Fibroblast of upper back skin (primary cell): ENCODE measurements at regions not wholly inside any gene's neighbourhood (a gene's known extent, or its start where the extent isn't known, plus 50 kb on each side); places are given as distances from the start of the nearest gene placed in this dataset.
A peak's percentile ranks its signal among the peaks of the same experiment; 100 is the strongest.
"Not testable (repeated sequence)": the region's sequence is repeated elsewhere in the genome, so short reads cannot be mapped to it uniquely, and the experiment has no call there.

Experiments used
- DNase-seq: peaks from one replicate; pipeline ENCODE4 v3.0.0-alpha.2; 2013

DNA sequence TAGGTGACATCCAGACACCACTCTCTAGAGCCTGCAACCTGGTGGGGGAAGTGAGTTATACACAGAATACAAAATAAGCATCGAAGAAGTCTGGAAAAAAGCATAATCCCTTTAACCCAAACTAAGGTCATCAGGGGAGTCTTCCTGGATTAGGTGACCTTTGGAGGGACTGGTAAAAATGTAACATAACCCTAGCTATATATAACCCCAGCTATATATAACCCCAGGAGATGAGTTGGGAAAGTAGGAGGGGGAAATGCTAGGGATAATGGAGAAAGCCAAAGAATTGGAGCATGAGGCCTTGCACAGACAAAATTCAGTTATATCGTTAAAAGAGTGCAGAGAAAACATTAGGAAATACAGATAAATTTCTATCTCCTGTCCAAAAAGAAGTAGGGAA lies 164.8 kb downstream of the QRSL1 start:
- DNase-seq, result no peak

DNA sequence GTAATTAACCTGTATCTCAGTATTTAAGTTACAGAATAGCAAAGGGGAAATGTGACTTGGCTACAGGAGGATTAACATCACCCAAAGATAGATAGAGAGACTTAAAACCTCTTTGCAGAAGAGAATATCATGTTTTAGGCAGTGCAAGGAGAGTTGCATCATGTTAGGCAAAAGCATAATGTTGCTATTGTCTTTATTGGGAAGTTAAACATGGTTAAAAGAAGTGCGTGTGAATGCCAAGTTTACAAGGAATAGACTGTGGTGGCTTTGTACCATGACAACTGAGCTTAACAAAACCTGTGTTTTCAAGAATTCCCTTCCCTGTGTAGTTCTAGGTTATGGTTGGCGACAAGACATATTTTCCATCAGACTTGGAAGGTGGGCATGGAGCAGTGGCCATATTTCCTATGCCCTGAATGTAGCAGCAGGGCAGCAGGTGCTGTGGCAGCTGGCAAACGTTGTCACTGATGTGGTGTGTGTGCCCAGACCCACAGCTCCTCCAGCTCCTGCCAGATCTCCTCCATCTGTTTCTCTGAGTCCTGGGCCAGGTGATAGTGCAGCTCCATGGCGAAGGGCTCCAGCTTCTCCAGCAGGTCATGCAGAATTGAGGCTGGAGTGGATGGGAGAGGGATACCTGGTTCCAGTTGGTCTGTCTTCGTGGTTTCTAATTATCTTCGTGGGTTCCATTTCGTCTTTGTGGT lies 163.3 kb downstream of the QRSL1 start:
- no peak for DNase-seq

DNA sequence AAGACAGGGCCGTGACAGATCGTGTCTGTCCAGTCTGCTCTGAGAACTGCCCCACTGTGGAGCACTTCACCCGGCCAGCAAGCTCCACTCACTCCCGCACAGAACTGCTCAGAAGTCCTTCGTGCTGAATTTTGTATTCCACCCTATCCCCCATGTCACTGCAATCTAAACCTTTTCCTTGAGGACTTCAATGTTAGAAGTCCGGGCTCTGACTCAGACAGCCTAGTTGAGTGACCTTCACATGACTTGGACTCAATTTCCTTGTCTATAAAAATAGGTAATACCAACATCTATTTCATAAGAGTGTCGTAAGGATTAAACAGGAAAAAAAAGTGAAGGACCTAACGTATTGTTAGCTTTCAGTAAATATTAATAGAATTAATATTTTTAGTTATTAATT lies 161.6 kb downstream of the QRSL1 start:
- DNase-seq, result no peak

DNA sequence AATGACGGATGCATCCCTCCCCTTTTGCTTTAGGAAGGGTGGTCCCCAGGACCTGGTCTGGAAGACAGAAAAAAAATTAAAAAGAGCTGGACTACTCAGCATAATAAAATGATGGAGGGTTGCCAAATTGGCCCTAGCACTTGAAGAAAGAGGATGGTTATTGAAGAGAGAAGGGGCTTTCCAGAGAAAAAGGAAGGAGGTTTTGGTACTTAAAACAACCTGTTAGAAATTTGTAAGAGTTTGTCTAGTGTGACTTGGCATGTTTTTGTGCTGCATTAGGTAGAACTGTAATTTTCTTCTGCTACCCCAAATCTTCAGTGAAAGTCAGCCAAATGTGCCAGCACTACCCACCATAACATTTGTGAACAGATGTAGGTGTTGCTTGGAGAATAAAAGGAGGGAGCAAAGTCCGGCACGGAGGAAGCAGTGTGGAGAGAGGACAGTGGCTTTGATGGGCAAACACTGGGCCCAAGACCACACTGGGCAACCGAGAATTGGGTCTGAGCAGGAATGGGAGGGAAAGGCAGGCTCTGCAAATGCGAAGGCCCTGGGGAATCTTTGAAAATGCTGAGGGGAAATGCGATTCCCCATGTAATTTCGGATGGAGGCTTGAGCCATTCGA lies 160.9 kb downstream of the QRSL1 start:
- no peak for DNase-seq

DNA sequence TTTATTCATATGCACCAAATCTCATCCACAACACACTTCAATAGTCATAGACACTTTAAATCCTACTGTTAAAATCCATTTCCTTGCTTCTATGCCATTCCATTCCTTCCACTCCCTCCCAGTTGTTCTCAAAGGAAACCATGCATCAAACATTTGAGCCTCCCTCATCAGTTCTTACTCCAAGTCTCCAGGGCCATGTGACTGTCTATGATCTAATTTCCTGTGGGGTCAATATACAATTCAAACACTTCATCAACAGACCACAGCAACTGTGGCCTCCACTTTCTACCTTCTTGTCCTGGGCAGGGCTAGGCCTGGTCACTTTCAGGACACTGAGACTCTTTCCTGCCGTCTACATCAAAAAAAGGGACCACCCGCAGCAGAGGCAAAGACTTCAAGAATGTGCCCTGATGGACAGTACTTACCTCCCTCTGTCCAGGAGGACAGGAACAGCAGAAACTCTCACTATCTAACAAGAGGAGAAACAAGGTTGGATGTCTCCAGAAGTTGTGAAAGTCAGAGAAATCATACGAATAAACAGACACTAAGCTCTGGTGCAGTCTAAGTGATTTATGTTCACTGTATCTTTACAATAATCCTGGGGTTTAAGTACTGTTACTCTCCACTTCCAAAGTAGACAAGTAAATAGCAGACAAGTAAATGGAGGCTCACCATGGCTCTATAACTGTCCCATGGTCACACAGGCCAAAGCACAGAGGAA lies 160.2 kb downstream of the QRSL1 start:
- peak; percentile 3 for DNase-seq

DNA sequence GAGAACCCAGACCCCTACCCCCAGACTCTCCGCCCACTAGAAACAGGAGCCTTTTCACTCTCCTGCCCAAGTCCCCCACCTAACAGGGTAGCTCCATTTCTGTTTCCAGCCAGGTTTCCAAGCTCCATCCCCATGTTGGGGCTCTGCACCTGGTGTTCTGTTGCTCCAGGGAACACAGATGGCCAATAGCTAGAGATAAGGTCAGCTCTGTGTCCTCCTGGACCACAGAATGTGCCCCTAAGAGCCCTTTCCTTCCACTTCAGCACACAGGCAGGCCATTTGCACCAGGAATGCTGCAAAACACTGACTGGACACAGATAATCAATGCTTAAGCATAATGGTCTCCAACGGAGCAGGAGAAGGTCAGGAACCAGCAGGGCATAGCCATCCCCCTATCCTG lies 159.4 kb downstream of the QRSL1 start:
- no peak for DNase-seq

DNA sequence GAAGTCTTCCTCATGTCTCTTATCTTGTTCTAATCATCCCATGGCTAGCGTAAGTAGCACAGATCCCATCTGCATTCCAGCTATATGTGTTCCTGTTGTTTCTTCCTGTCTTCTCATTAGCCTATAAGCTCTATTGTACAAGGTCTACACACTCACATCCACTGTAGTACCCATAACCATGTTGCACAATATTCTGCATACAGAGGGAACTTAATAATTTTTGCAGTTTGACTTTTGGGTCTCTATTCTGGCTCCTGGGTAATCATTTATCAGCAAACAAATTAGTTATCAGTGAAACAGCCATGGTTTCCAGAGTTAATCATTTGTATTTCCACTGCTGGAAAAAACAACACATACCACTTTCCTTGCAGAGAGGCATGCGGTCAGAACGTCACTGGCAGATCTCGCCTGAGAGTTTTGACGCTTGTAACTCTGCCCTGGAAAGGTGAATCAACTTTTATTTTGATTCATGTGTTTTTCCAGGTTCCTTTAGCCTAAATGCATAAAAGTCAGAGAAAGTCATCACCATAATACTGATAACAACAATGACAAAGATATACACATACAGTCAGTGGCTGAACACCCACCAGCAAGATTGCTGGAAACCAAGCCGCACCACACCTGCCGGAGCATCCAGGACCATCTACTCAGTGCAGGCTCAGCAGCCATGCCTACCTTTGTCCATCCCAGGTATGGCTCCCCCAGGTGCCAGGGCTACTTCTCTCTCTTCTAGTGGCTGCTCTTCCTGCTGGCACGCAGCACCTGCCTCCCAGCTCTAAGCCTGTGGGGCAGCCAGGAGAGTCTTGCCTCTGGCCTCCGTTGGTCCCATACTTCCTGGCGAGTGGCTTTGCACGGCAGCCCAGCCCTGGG lies 158.2 kb downstream of the QRSL1 start:
- DNase-seq, result no peak

DNA sequence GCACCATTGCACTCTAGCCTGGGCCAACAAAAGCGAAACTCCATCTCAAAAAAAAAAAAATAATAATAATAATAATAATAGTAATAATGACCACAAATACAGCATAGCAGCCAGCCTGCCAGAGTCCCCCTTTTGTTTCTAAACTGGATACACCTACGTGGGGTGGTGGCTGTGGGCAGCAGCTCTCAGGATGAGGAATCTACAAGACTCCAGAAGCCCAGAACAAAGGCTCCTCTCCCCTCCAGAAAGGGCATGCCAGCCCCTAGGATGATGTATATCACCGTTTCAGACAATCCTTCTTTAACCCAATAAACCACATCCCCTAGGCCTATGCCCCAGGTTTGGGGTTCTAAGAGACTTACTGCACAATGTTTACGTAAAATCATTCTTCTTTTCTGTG lies 155.9 kb downstream of the QRSL1 start:
- DNase-seq, result no peak

DNA sequence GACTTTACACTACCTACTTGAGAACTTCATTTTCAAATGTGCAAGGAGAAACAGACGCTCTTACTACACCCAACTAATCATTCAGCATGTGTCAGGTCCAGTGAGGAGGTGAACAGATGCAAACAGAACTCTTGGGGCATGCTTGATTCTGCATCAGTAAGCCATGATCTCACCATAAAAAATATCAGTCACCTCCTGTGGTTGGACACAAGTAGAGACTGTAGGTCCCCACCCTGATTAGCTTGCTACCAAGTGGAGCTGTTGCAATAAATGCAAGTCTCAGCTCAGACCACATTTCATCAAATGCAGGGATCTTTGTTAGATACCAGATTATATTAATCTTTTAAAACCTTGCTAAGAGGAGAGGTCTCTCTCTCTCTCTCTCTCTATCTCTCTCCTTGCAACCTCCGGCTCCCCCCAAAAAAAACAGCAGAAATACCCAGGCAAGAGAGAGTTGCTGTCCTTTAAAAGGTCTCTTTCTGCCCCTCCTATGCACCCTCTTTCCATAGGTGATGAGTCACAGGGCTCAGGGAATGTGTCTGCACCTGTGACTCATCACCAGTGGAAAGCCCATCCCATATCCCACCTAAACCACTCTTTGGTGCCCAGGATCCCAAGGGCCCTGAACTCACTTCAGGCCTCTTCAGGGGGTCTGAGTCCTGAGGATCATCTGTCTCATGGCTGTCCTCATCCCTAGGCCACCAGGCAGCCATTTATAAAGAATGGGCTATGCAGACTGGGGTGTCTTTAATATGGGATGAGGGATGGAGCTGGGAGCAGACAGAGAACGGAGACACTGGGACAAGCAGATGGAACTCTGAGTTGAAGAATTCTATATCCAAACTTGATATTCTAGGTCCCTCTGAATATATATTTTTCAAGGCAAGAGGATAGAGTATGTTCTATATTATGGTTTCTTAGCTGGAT lies 154.5 kb downstream of the QRSL1 start:
- DNase-seq, result peak; percentile 28

DNA sequence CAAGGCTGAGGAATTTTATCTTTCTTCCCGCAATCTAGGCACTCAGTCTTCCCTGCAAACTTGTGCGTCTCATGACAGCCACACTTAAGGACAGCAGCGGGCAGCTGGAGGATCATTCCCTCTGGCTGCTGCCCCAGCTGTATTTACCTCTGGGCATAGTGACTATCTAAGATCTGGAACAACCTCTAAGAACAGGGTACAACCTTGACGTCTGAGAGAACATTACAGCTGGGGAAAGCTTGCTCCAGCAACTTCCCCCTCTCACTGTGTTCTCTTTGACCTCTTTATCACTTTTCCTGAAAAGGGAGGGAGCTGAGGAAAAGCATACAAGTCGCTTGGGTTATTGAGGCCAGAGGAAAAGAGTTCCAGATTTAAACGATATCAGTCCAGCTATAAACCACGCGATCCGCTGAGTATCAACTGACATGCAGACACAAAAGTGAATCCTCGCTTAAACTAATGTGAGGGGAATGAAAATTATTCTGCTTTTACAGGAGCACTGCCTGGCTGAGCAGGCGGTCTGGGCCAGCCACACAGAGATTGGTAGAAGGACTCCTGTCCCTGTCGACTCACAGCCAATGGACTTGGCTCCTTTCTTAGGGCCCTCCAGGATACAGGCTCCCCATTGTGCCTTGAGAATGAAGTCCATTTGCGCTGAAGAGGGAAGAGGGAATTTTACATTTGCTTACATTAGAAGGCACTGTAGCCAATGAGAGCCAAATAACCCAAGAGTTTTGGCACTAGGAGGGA lies 153.3 kb downstream of the QRSL1 start:
- no peak for DNase-seq

DNA sequence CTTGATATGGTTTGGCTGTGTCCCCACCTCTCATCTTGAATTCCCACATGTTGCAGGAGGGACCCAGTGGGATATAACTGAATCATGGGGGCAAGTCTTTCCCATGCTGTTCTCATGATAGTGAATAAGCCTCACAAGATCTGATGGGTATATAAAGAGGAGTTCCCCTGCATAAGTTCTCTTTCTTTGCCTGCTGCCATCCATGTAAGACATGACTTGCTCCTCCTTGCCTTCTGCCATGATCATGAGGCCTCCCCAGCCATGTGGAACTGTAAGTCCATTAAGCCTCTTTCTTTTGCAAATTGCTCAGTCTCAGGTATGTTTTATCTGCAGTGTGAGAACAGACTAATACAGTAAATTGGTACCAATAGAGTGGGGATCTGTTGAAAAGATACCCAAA lies 150.2 kb downstream of the QRSL1 start:
- not testable (repeated sequence) for DNase-seq

DNA sequence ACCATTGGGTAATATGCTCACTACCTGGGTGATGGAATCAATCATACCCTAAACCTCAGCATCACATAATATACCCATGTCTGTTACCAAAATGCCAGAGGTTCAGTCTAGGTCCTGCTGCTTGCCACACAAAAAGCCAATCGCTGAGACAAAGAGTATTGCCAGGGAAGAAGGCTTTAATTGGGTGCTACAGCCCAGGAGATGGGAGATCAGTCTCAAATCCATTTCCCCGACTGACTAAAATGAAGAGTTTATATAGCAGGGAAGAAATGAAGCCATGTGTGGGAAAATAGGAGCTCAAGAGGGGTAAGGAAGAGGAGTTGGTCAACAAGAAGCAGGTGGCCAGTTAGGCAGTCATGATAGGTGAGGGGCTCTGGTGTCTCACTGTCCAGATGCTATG lies 149.6 kb downstream of the QRSL1 start:
- no peak for DNase-seq

DNA sequence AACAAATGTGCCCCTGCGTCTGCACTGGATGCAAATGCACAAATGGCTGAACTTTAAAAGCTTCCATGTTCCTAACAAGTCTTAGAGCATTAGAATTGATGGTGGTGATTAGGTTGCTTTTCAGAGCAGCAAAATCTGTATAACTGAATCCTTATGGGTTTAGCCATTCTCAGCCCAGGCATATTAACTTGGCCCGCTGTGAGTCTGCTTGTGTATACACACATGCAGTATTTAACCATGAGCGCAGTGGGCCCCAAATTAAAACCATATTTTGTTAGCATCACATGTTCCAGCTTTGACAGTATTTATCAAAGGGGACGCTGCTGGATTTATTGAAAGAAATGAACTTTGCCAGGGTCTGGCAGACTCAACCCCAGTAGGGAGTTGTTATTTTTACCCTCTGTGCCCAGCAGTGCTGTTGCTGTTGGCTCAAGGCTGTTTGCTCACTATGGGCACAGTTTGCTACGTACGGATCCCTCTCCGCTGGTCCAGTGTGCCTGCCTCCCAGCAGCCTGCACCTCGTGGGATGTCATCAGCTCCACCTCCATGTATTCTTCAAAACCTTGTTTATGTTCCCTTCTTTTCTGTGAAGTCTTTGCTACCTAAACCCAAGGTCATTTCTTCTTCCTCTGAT lies 144.7 kb downstream of the QRSL1 start:
- DNase-seq, result peak; percentile 23

DNA sequence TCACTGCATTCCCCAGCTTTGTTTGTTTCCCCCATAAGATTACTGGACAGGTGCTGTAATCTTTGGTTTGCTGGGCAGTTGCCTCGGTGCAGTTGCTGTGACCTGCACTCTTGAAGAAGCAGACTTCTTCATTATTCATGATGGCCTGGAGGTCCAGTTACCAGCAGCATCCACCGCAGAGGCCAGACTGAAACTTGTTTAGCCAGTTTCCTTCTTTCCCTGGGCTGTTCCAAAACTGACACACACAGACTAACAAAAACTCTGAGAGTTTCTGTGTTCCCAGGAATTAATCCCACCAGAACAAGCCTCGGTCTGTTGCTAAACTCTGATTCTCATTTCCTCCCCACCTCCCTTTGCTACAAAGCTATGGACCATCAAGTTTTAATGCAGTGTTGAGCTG lies 144.1 kb downstream of the QRSL1 start:
- DNase-seq, result no peak

DNA sequence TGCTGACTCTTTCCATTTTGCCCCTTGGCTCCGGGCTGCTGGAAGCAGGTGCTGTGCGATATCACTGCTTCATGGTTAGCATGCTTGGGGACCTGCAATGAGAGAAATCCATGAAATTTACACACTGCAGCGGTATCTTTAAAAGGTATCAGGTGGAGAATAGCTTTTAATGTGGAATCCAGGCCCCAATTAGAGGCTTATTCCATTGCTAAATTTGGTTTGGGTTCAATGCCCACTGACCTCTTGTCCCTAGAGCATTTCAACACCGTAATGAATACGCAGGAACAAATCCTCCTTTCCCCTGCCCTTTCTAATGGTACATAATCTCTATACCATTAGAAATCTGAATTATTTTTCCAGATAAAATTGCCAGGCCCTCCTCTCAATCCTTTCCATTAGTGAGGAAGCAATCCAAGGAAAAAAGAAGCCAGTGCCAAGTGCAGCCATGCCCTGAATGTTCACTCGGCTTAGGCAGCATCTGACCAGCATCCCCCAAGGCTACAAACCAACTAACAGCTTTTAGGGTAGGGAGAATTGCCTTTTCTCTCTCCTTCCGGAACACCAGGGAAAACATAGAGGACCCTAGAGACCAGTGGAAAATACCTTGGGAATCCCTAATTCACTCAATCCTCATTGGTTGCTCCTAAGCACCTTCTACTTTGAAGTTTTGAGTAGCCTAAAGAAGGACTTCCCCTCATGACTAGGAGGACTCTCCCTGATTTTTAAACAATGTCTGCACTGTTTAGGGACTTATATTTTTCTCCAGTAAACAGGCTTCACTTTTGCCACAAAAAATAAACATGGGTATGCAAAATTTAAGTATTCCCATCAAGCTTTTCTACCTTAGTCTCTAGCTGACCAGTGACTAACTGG lies 143.1 kb downstream of the QRSL1 start:
- no peak for DNase-seq

DNA sequence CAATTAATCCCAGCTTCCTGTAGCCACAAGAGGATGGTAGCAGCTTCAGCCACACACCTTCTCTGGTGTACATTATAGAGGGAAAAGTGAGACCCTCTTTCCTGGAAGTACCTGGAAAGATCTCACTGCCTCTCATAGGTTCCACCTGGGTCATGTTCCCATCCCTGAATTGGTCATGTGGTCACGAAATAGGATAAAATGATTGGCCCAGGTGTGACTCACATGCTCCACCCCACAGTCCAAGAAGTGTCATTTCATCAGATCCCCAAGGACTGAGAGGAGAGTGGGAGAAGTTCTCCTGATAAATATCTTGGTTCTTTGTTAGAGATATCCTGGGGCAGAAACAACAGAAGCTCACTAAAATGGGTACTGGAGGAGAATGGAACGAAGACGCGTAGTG lies 142.4 kb downstream of the QRSL1 start:
- no peak for DNase-seq

DNA sequence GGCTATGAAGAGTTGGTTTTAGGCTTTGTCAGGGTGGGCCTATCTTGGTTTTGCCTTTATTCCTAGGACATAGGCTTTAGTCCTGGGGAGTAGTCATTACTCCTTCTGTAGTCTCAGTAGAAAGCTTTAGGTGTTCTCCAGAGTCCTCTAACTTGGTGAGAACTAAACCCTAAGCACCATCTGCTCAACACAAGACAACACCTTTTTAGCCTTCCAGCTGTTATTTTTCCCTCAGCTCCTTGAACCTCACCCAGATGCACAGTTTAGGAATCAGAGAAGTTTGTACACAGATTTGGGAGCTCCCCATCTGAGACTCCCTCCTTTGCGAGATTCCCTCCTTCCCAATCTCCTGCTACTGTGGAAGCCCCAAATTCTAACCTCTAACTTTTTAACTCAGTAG lies 141.3 kb downstream of the QRSL1 start:
- DNase-seq, result no peak

DNA sequence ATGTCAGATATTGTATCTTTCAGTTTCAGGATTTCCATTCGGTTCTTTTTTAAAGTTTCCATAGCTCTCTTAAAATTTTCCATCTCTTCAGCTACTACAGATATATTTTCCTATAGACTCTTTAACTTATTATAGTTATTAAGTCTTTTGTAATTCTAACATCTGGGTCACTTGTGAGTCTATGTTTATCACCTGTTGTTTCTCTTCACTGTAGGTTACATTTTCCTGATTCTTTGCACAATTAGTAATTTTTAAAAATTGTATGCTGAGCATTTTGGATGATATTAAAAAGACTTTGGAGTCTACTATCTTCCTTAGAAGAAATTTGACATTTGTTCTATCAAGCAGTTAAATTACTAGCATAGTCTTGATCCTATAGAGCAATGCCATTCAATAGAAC lies 140.7 kb downstream of the QRSL1 start:
- no peak for DNase-seq

DNA sequence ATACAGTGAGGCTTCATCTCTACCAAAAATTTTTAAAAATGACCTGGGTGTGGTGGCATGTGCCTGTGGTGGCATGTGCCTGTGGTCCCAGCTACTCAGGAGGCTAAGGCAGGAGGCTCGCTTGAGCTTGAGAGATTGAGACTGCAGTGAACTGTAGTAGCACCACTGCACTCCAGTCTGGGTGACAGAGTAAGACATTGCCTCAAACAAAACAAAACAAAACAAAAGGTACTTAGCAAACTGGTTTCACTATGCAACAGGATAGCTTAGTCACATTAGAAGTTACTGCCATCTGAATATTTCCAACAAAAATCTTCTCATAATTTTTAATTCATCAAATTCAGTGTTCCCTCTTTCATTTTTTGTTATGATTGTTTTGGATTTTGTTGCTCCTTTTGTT lies 137.9 kb downstream of the QRSL1 start:
- DNase-seq, result no peak

DNA sequence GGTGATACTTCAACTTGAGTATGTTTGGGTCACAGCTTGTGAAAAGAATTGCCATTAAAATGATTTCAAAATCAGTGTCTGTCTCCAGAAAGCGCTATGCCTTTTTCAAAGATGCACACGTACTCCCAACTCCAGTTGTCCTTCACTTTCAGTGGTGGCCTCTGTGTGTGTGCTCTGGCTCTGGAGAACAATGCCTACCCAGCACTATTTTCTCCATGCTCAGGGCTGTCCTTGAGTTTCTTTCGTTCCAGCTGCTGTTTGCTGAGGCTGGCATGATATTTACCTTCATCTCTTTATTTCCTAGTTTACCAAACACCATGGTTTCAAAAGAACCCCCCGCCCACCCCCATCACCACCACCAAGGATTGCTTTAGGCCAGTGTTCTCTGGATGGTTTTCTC lies 136.8 kb downstream of the QRSL1 start:
- DNase-seq, result no peak
